ENCODE measurements at regions not wholly inside any gene's neighbourhood (a gene's known extent, or its start where the extent isn't known, plus 50 kb on each side); places are given as distances from the start of the nearest gene placed in this dataset.

DNA sequence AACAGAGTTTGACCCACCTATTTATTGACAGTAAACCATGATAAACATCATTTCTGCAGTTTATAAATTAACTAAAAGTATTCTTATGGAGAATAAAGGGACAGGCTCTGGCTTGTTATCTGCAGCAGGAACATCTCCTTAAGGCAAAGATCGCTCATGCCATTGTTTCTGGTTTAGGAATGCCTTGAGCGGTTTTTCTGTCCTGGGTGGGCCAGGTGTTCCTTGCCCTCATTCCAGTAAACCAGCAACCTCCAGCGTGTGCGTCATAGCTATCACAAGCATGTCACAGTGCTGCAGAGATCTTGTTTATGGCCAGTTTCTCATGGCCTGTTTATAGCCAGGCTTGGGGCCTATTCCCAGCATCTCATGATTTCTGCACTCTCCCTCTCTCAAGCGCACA, 521.7 kb downstream of the HINT1 start:
- no peak overlapping the region for H3K27ac ChIP-seq
- DNase-seq = no peak
- TF ChIP-seq POLR2A (IDR thresholded peaks at IDR 0.05) = no peak
- TF ChIP-seq, protein P1, sequence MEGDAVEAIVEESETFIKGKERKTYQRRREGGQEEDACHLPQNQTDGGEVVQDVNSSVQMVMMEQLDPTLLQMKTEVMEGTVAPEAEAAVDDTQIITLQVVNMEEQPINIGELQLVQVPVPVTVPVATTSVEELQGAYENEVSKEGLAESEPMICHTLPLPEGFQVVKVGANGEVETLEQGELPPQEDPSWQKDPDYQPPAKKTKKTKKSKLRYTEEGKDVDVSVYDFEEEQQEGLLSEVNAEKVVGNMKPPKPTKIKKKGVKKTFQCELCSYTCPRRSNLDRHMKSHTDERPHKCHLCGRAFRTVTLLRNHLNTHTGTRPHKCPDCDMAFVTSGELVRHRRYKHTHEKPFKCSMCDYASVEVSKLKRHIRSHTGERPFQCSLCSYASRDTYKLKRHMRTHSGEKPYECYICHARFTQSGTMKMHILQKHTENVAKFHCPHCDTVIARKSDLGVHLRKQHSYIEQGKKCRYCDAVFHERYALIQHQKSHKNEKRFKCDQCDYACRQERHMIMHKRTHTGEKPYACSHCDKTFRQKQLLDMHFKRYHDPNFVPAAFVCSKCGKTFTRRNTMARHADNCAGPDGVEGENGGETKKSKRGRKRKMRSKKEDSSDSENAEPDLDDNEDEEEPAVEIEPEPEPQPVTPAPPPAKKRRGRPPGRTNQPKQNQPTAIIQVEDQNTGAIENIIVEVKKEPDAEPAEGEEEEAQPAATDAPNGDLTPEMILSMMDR (IDR thresholded peaks at IDR 0.05) = no peak
- H3K9me3 ChIP-seq = no peaks in the 10 kb centered on the region
- no peaks in the 10 kb centered on the region for H3K36me3 ChIP-seq
- H3K4me3 ChIP-seq (replicated peaks in 1 of 3) = no peak overlapping the region
- intact Hi-C loops (cut with DNase I) = no loop called here
- 93 to 94% methylated on average over 5 of the region's 5 CpGs for WGBS, 2 donors
- H3K27me3 ChIP-seq = no peaks in the 10 kb centered on the region
- no peaks in the 10 kb centered on the region for H3K4me1 ChIP-seq

DNA sequence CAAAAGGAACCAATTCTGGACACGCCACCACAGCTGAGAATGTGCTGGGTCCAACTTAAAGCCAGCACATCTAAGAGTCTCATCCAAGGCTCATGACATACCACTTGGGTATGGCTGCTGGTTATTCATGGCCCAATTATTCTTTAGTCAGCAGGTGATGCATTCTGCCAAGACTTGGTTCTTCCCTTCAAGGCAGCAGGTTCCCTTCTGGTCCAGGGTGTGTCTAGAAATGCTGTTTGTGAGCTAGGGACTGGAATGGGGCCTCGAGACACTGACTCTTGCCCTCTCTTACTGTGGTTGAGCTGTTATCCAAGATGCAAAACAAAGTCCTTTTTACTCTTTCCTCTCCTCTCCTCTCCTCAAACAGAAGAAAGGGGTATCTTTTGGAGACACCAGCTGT, 522.6 kb downstream of the HINT1 start:
- intact Hi-C loops (cut with DNase I) = no loop called here
- Histone ChIP-seq H3K36me3 (no peaks in the 10 kb centered on the region), H3K9me3 (no peaks in the 10 kb centered on the region), H3K27ac (no peak overlapping the region), H3K27me3 (no peaks in the 10 kb centered on the region), H3K4me1 (no peaks in the 10 kb centered on the region), H3K4me3 (replicated peaks in 1 of 3) (no peak overlapping the region)
- no peak for DNase-seq
- WGBS, 2 donors = 75 to 85% methylated on average over 2 of the region's 2 CpGs
- TF ChIP-seq POLR2A (IDR thresholded peaks at IDR 0.05) = no peak
- TF ChIP-seq, protein P1 (IDR thresholded peaks at IDR 0.05) = no peak

DNA sequence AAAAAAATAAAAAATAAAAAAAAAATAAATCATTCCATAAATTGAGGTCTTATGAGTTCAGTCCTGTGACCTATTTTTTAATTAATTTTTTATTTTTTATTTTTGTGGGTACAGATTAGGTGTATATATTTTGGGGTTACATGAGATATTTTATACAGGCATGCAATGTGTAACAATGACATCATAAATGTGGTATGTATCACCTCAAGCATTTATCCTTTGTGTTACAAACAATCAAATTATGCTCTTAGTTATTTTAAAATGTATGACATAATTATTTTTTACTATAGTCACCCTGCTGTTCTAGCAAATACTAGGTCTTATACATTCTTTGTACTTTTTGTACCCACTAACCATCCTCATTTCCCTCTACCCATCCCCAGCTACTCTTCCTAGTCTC, 537.9 kb downstream of the HINT1 start:
- intact Hi-C loops (cut with DNase I) = no loop called here
- H3K27me3 ChIP-seq = no peaks in the 10 kb centered on the region
- TF ChIP-seq, protein P1 (IDR thresholded peaks at IDR 0.05) = no peak
- TF ChIP-seq POLR2A (IDR thresholded peaks at IDR 0.05) = no peak
- no peak overlapping the region for H3K27ac ChIP-seq
- DNase-seq = no peak
- H3K9me3 ChIP-seq = no peaks in the 10 kb centered on the region
- no peaks in the 10 kb centered on the region for H3K4me1 ChIP-seq
- H3K36me3 ChIP-seq = no peaks in the 10 kb centered on the region
- no peak overlapping the region for H3K4me3 ChIP-seq (replicated peaks in 1 of 3)

DNA sequence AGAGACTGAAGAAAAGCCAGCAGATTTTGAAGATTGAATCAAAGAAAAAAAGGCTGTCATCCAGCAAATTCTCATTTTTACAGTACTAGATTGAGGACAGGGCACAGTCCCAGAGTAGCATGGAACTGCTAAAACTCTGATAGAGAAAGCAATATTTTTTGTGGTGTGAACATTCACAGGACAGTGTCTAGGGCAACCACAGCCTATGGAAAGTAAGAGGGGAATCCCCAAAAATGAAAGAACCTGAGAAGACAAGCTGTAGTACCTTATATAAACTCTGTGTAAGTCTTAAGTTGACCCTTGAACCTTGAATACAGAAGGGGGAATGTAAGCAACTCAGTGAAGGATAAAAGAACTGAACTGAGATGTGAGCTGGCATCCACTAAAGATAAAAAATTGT, 540.3 kb downstream of the HINT1 start:
- intact Hi-C loops (cut with DNase I) = no loop called here
- no peaks in the 10 kb centered on the region for H3K27me3 ChIP-seq
- no peak for TF ChIP-seq POLR2A (IDR thresholded peaks at IDR 0.05)
- TF ChIP-seq, protein P1 (IDR thresholded peaks at IDR 0.05) = no peak

DNA sequence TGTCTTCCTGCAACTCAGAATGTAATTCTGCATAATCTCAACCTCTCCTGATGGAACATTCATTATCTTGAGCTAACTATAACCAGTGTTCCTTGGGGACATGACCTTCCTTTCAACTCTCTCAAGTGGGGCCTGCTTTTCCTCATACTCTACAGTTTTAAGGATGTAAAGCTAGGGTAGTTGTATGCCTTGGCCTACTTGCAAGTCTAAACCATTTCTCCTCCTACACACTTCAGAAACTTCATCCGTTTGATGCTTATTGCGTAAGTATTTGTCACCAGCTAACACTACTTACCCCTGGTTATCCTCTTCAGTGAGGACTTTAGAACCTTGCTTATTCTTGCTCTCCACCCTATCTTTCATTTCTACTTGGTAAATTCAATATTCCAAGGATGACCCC, 548.9 kb downstream of the HINT1 start:
- WGBS, 2 donors = 56 to 59% methylated on average over 2 of the region's 2 CpGs
- TF ChIP-seq, protein P1 (IDR thresholded peaks at IDR 0.05) = no peak
- no peak for TF ChIP-seq POLR2A (IDR thresholded peaks at IDR 0.05)
- no peaks in the 10 kb centered on the region for H3K36me3 ChIP-seq
- H3K27me3 ChIP-seq = no peaks in the 10 kb centered on the region
- H3K4me1 ChIP-seq = no peaks in the 10 kb centered on the region
- H3K27ac ChIP-seq = no peak overlapping the region
- intact Hi-C loops (cut with DNase I) = no loop called here
- no peak for DNase-seq
- no peaks in the 10 kb centered on the region for H3K9me3 ChIP-seq
- no peak overlapping the region for H3K4me3 ChIP-seq (replicated peaks in 1 of 3)

More for the DNA sequence above, 540.3 kb downstream of the HINT1 start:
- H3K4me3 ChIP-seq (replicated peaks in 1 of 3) = no peak overlapping the region
- H3K27ac ChIP-seq = no peak overlapping the region
- no peaks in the 10 kb centered on the region for H3K4me1 ChIP-seq
- DNase-seq = no peak
- H3K36me3 ChIP-seq = no peaks in the 10 kb centered on the region
- H3K9me3 ChIP-seq = no peaks in the 10 kb centered on the region

Data from thyroid gland (tissue), 4 donors.